IMR-90 (cell line): ENCODE measurements at regions not wholly inside any gene's neighbourhood (a gene's known extent, or its start where the extent isn't known, plus 50 kb on each side); places are given as distances from the start of the nearest gene placed in this dataset.

Source experiments
- ATAC-seq: fragments of 200-7000 bp; cut with Tn5 transposase; 2 replicates; pipeline ENCODE4 v1.9.1; 2020; ENCODE audit warnings: low read depth, mild to moderate bottlenecking, moderate library complexity
- BruUV-seq: library from RNA; stranded (reverse); fragments of 400-500 nt; replicated peaks from 2 replicates; lab custom pipeline; 2021; lab: Mats Ljungman, UMichigan
- CTCF ChIA-PET: fragments of 300-600 bp; formaldehyde crosslinking; extraction: SDS; loops from one replicate; lab custom pipeline; 2021; ENCODE audit warnings: antibody characterized with exemption; lab: Yijun Ruan, JAX
- POLR2A ChIA-PET: fragments of 300-600 bp; sonication (Branson Sonifier 250); formaldehyde crosslinking; loops from one replicate; lab custom pipeline; 2022; ENCODE audit warnings: antibody characterized with exemption; ENCODE audit not compliant: unreplicated experiment; lab: Charles Lee
- DNase-seq: peaks from one replicate; pipeline ENCODE4 v3.0.0; 2013
- H2AFZ ChIP-seq: replicated peaks from 2 replicates; pipeline ENCODE3; 2013; ENCODE audit warnings: low read length, mild to moderate bottlenecking; ENCODE audit not compliant: poor library complexity
- H2AK5ac ChIP-seq: 2 replicates; pipeline ENCODE4 v1.6.1; 2013; ENCODE audit warnings: low read depth, low read length, inconsistent platforms
- H2AK9ac ChIP-seq: replicated peaks from 2 replicates; pipeline ENCODE3; 2013; ENCODE audit warnings: mild to moderate bottlenecking, low read depth, low read length, moderate library complexity; ENCODE audit not compliant: poor library complexity
- H2BK120ac ChIP-seq: 2 replicates; pipeline ENCODE4 v1.6.1; 2013; ENCODE audit warnings: low read depth, low read length, inconsistent platforms
- H2BK15ac ChIP-seq: 3 replicates; pipeline ENCODE4 v1.6.1; 2013; ENCODE audit warnings: low read depth, low read length, inconsistent platforms
- H2BK20ac ChIP-seq: 2 replicates; pipeline ENCODE4 v1.6.1; 2013; ENCODE audit warnings: low read depth, mild to moderate bottlenecking, inconsistent platforms, low read length, moderate library complexity
- H2BK5ac ChIP-seq: 2 replicates; pipeline ENCODE4 v1.6.1; 2013; ENCODE audit warnings: mild to moderate bottlenecking, low read depth, low read length, inconsistent platforms; ENCODE audit not compliant: poor library complexity, severe bottlenecking
- H3K14ac ChIP-seq: replicated peaks from 2 replicates; pipeline ENCODE4 v1.6.1; 2013; ENCODE audit warnings: low read depth, low read length, inconsistent platforms
- H3K18ac ChIP-seq: 2 replicates; pipeline ENCODE4 v1.6.1; 2013; ENCODE audit warnings: low read depth, low read length, control low read depth
- H3K23ac ChIP-seq: 2 replicates; pipeline ENCODE4 v1.6.1; 2013; ENCODE audit warnings: low read depth, low read length, inconsistent platforms
- H3K27ac ChIP-seq: 2 replicates; pipeline ENCODE4 v1.5.1; 2013; ENCODE audit warnings: mild to moderate bottlenecking, control low read depth, low read length; ENCODE audit not compliant: insufficient read depth
- H3K27me3 ChIP-seq: 2 replicates; pipeline ENCODE4 v1.6.1; 2013; ENCODE audit warnings: low read length; ENCODE audit not compliant: control insufficient read depth, insufficient read depth
- H3K36me3 ChIP-seq: 2 replicates; pipeline ENCODE4 v1.6.1; 2013; ENCODE audit warnings: low read length, mixed read lengths; ENCODE audit not compliant: control insufficient read depth, insufficient read depth
- H3K4ac ChIP-seq: 2 replicates; pipeline ENCODE4 v1.6.1; 2013; ENCODE audit warnings: low read depth, low read length, inconsistent platforms
- H3K4me1 ChIP-seq: 2 replicates; pipeline ENCODE4 v1.6.1; 2013; ENCODE audit warnings: low read length, mixed read lengths; ENCODE audit not compliant: control insufficient read depth, insufficient read depth
- H3K4me2 ChIP-seq: 2 replicates; pipeline ENCODE4 v1.6.1; 2013; ENCODE audit warnings: low read depth, mild to moderate bottlenecking, control low read depth, low read length, moderate library complexity
- H3K4me3 ChIP-seq: 2 replicates; pipeline ENCODE4 v1.5.1; 2013; ENCODE audit warnings: low read depth, mild to moderate bottlenecking, control low read depth, low read length, moderate library complexity; ENCODE audit not compliant: insufficient read depth
- H3K56ac ChIP-seq: 2 replicates; pipeline ENCODE4 v1.6.1; 2013; ENCODE audit warnings: low read length, inconsistent platforms; ENCODE audit not compliant: insufficient read depth; ENCODE audit errors: extremely low read depth
- H3K79me1 ChIP-seq, 2 experiments: 2 replicates each; pipeline ENCODE4 v1.6.1; 2013; ENCODE audit warnings: low read length in 2 of 2, inconsistent platforms in 1 of 2, low read depth in 1 of 2
- H3K9ac ChIP-seq: 2 replicates; pipeline ENCODE4 v1.6.1; 2013; ENCODE audit warnings: low read depth, low read length, control low read depth
- H3K9me1 ChIP-seq: 2 replicates; pipeline ENCODE4 v1.6.1; 2013; ENCODE audit warnings: low read length, inconsistent platforms; ENCODE audit not compliant: insufficient read depth
- H3K9me3 ChIP-seq: 2 replicates; pipeline ENCODE4 v1.6.1; 2013; ENCODE audit warnings: low read length; ENCODE audit not compliant: control insufficient read depth, insufficient read depth
- H4K20me1 ChIP-seq: 2 replicates; pipeline ENCODE4 v1.6.1; 2013; ENCODE audit warnings: low read length, inconsistent platforms; ENCODE audit not compliant: insufficient read depth
- H4K5ac ChIP-seq: 2 replicates; pipeline ENCODE4 v1.6.1; 2013; ENCODE audit warnings: mild to moderate bottlenecking, low read depth, low read length, control low read depth
- H4K8ac ChIP-seq, 2 experiments: 2 replicates each; pipeline ENCODE4 v1.6.1; 2013; ENCODE audit warnings: low read depth in 2 of 2, low read length in 2 of 2, control low read depth in 1 of 2, inconsistent platforms in 1 of 2
- H4K91ac ChIP-seq: 2 replicates; pipeline ENCODE4 v1.6.1; 2013; ENCODE audit warnings: low read depth, low read length, inconsistent platforms; ENCODE audit not compliant: insufficient read depth
- FOS ChIP-seq: fragments of 150-350 bp; IDR thresholded peaks from 2 replicates; pipeline ENCODE4 v1.6.1; 2016; ENCODE audit warnings: low read depth, low read length
- MAFK ChIP-seq: IDR thresholded peaks from 2 replicates; pipeline ENCODE4 v1.6.1; 2012; ENCODE audit warnings: low read depth, low read length, improper control_type of control experiment
- MXI1 ChIP-seq: IDR thresholded peaks from 2 replicates; pipeline ENCODE4 v1.6.1; 2012; ENCODE audit warnings: low read depth, mild to moderate bottlenecking, low read length, moderate library complexity, borderline replicate concordance
- WGBS, 2 experiments: methylation state at CpG; one replicate each; pipeline versions ENCODE4 v1.1.5 to v1.1.7; 2013; ENCODE audit warnings: missing lambda C conversion rate in 2 of 2; ENCODE audit not compliant: insufficient read length in 1 of 2; ENCODE audit errors: extremely low coverage in 2 of 2; 5-methylcytosine and 5-hydroxymethylcytosine counted together
- dilution Hi-C: fragments of 300-500 bp; cut with HindIII; formaldehyde crosslinking; loops from one replicate; pipeline ENCODE4 v1.14.3; 2018; ENCODE audit warnings: low sequenced_read_pairs; ENCODE audit not compliant: unreplicated experiment
- in situ Hi-C: fragments of 300-500 bp; cut with MboI; formaldehyde crosslinking; loops from 3 replicates; pipeline ENCODE4 v1.14.3; 2019; ENCODE audit warnings: low sequenced_read_pairs, inconsistent platforms, mixed read lengths
- intact Hi-C: fragments of 100-400 bp; cut with micrococcal nuclease; formaldehyde crosslinking; loops from 2 replicates; pipeline ENCODE4 v1.10.0; 2022
- TF ChIP-seq, protein P1 (sequence below): fragments of 150-350 bp; IDR thresholded peaks from 2 replicates; pipeline ENCODE4 v1.6.1; 2016; ENCODE audit warnings: low read depth, mild to moderate bottlenecking, low read length, moderate library complexity, borderline replicate concordance

DNA sequence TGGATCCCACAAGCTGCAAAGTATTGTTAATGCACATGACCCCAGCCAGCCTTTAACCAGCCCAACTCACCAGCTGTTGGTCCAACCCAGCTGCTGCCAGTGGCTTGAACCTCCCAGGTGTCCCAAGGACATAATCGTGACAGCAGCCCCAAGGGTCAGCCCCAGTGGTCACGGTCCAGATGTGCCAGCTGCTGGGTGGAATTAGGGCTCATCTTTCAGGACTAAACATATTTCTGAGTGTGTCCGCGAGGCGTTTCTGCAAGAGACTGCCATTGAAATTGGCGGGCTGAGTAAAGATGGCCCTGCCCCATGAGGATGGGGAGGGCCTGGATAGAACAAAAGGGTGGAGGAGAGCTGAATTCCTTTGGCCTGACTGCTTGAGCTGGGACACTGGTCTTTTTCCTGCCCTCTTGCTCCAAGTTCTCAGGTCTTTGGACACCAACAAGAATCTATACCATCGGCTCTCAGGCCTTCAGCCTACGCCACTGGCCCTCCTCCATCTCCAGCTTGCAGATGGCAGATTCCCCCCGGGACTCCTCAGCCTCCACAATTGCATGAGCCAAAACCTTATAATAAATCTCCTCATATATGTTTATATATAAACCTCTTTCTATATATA is 240.2 kb downstream of the MN1 start:
- H2BK5ac ChIP-seq = no peak overlapping the region
- H2AFZ ChIP-seq = no peak overlapping the region
- peaks cover 36% of the 10 kb centered on the region for H3K27me3 ChIP-seq
- no peak overlapping the region for H3K14ac ChIP-seq
- no peaks in the 10 kb centered on the region for H4K20me1 ChIP-seq
- H3K36me3 ChIP-seq = no peaks in the 10 kb centered on the region
- H4K8ac ChIP-seq = no peak overlapping the region
- BruUV-seq = no TSS peak
- intact Hi-C loops (no loop called here), dilution Hi-C loops (no loop called here), in situ Hi-C loops (no loop called here)
- peak overlapping the region; percentile 58 for H2AK9ac ChIP-seq
- H3K56ac ChIP-seq = no peak overlapping the region
- no peak overlapping the region for H2AK5ac ChIP-seq
- no peak overlapping the region for H3K23ac ChIP-seq
- H4K5ac ChIP-seq = no peak overlapping the region
- no peak for ATAC-seq
- no peak overlapping the region for H2BK20ac ChIP-seq
- no peaks in the 10 kb centered on the region for H3K4me1 ChIP-seq
- H3K9ac ChIP-seq = no peak overlapping the region
- no peak overlapping the region for H2BK120ac ChIP-seq
- H3K4me2 ChIP-seq = no peak overlapping the region
- H3K4ac ChIP-seq = no peak overlapping the region
- H4K91ac ChIP-seq = no peak overlapping the region
- TF ChIP-seq, protein P1, sequence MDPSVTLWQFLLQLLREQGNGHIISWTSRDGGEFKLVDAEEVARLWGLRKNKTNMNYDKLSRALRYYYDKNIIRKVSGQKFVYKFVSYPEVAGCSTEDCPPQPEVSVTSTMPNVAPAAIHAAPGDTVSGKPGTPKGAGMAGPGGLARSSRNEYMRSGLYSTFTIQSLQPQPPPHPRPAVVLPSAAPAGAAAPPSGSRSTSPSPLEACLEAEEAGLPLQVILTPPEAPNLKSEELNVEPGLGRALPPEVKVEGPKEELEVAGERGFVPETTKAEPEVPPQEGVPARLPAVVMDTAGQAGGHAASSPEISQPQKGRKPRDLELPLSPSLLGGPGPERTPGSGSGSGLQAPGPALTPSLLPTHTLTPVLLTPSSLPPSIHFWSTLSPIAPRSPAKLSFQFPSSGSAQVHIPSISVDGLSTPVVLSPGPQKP = no peak
- TF ChIP-seq FOS (no peak), MAFK (no peak), MXI1 (no peak)
- H3K79me1 ChIP-seq = no peaks in the 10 kb centered on the region
- H3K27ac ChIP-seq = no peak overlapping the region
- no peak overlapping the region for H2BK15ac ChIP-seq
- 17% methylated on average over 1 of the region's 9 CpGs; no CpG with 5 or more reads in 1 of the 2 experiments for WGBS, 2 experiments
- ChIA-PET POLR2A (no interaction called here), CTCF (no interaction called here)
- H3K4me3 ChIP-seq = no peak overlapping the region
- H3K18ac ChIP-seq = no peak overlapping the region
- peaks cover 3% of the 10 kb centered on the region for H3K9me3 ChIP-seq
- H3K9me1 ChIP-seq = no peaks in the 10 kb centered on the region
- DNase-seq = no peak
